ENCODE measurements at regions not wholly inside any gene's neighbourhood (a gene's known extent, or its start where the extent isn't known, plus 50 kb on each side); places are given as distances from the start of the nearest gene placed in this dataset.

DNA sequence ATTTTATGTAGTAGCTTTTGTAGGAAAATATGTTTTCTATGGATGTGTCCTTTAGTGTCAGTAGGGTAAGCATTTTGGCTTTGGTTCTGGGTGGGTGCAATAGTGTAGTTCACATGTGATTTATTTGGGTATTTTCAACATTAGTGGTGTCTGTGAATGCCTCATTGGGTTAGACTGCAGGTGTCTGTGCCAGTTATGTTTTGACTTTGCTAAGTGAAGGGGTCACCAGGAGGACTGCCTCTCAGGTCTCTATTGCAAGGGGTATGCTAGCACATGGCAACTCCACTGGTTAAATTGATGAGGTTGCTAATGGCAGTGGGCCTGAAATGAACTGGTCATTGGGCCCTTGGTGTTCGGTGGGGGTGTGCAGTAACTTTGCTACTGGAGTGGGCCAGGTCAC, 467.1 kb downstream of the NAF1 start:
- TF ChIP-seq POLR2A (IDR thresholded peaks at IDR 0.05; ENCODE audit: low read depth, low read length) = no peak
- no peak for TF ChIP-seq TAF1 (IDR thresholded peaks at IDR 0.05; ENCODE audit: low read depth, low read length)
- TF ChIP-seq POLR2AphosphoS5 (IDR thresholded peaks at IDR 0.05; ENCODE audit: low read depth, low read length) = no peak
- no peak for TF ChIP-seq SPI1 (IDR thresholded peaks at IDR 0.05; ENCODE audit: low read depth, low read length)
- TF ChIP-seq PAX5 (IDR thresholded peaks at IDR 0.05; ENCODE audit: insufficient read depth, low read length, severe bottlenecking) = no peak
- TF ChIP-seq POU2F2 (IDR thresholded peaks at IDR 0.05; ENCODE audit: low read depth, low read length) = no peak

All from GM12891 (cell line).